ENCODE measurements at regions not wholly inside any gene's neighbourhood (a gene's known extent, or its start where the extent isn't known, plus 50 kb on each side); places are given as distances from the start of the nearest gene placed in this dataset.

DNA sequence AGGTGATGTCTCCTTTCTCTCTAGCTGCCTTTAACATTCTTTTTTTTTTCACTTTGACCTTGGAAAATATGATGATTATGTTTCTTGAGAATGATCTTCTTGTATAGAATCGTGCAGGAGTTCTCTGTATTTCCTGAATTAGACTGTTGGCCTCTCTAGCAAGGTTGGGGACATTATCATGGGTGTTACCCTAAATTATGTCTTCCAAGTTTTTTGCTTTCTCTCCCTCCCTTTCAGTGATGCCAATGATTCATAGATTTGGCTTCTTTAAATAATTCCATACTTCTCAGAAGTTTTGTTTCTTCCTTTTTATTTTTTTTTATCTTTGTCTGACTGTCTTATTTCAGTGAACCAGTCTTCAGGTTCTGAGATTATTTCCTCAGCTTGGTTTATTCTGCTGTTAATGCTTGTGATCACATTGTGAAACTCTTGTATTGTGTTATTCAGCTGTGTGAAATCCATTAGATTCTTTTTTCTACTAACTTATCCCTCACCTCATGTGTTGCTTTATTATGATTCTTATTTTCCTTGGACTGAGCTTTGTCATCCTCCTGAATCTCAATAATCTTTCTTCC is 268.4 kb upstream of the NRIP1 start:
- TF ChIP-seq, protein P1, sequence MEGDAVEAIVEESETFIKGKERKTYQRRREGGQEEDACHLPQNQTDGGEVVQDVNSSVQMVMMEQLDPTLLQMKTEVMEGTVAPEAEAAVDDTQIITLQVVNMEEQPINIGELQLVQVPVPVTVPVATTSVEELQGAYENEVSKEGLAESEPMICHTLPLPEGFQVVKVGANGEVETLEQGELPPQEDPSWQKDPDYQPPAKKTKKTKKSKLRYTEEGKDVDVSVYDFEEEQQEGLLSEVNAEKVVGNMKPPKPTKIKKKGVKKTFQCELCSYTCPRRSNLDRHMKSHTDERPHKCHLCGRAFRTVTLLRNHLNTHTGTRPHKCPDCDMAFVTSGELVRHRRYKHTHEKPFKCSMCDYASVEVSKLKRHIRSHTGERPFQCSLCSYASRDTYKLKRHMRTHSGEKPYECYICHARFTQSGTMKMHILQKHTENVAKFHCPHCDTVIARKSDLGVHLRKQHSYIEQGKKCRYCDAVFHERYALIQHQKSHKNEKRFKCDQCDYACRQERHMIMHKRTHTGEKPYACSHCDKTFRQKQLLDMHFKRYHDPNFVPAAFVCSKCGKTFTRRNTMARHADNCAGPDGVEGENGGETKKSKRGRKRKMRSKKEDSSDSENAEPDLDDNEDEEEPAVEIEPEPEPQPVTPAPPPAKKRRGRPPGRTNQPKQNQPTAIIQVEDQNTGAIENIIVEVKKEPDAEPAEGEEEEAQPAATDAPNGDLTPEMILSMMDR (IDR thresholded peaks at IDR 0.05) = no peak
- TF ChIP-seq ZFX (IDR thresholded peaks at IDR 0.05; ENCODE audit: borderline replicate concordance) = no peak
